Esophagus (tissue), 2 donors: ENCODE measurements at regions not wholly inside any gene's neighbourhood (a gene's known extent, or its start where the extent isn't known, plus 50 kb on each side); places are given as distances from the start of the nearest gene placed in this dataset.

ENCODE experiments used
- H3K27ac ChIP-seq, 2 donors: one replicate each; pipeline ENCODE4 v1.5.1; 2013; ENCODE audit warnings: low read depth in 2 of 2, mild to moderate bottlenecking in 2 of 2, inconsistent platforms in 1 of 2, low read length in 1 of 2, moderate library complexity in 1 of 2
- H3K27me3 ChIP-seq, 2 donors: one replicate each; pipeline ENCODE4 v1.6.1; 2013; ENCODE audit warnings: low read length in 2 of 2, control low read depth in 1 of 2, mild to moderate bottlenecking in 1 of 2; ENCODE audit not compliant: insufficient read depth in 2 of 2, control insufficient read depth in 1 of 2
- H3K36me3 ChIP-seq, 2 donors: one replicate each; pipeline ENCODE4 v1.6.1; 2013; ENCODE audit warnings: low read length in 1 of 2; ENCODE audit not compliant: control insufficient read depth in 2 of 2, insufficient read depth in 2 of 2
- H3K4me1 ChIP-seq, 2 donors: one replicate each; pipeline ENCODE4 v1.6.1; 2013; ENCODE audit warnings: low read length in 1 of 2; ENCODE audit not compliant: control insufficient read depth in 2 of 2, insufficient read depth in 2 of 2
- H3K4me3 ChIP-seq, 2 donors: one replicate each; pipeline ENCODE4 v1.5.1; 2013; ENCODE audit warnings: low read length in 2 of 2, mild to moderate bottlenecking in 2 of 2, low read depth in 1 of 2, moderate library complexity in 1 of 2
- H3K9me3 ChIP-seq, 2 donors: one replicate each; pipeline ENCODE4 v1.6.1; 2013; ENCODE audit warnings: mild to moderate bottlenecking in 2 of 2, low read depth in 1 of 2, low read length in 1 of 2, moderate library complexity in 1 of 2; ENCODE audit not compliant: control insufficient read depth in 2 of 2, insufficient read depth in 1 of 2
- WGBS, 2 donors: extraction: QIAGEN DNeasy Blood & Tissue Kit; methylation state at CpG; one replicate each; pipeline ENCODE4 v1.1.7; 2013; 5-methylcytosine and 5-hydroxymethylcytosine counted together
- donor health status: healthy with polysubstance abuse.
- donor health status: Bipolar disorder and iron deficiency.

DNA sequence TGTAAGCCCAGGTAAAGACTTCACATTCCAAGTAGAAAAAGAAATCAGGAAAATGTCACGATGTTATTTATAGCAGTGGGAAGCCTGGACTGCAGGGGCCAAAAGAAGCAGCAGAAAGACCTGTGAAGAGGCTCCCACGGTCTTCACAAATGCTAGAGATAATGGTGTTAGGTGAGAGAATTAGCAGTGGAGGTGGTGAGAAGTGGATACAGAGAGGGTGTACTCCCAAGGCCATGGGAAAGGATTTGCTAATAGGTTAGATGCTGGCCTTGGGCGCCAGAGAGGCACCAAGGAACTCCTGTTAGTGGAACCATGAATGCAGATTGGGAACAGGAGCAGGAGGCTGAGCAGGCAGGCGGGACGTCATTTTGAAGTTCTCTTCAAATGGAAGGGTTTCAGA, 386.1 kb downstream of the C12orf75 start:
- no peaks in the 10 kb centered on the region for H3K4me1 ChIP-seq
- no peaks in the 10 kb centered on the region for H3K27me3 ChIP-seq
- no peak overlapping the region for H3K27ac ChIP-seq
- H3K4me3 ChIP-seq, result no peak overlapping the region
- no peaks in the 10 kb centered on the region for H3K9me3 ChIP-seq
- 71 to 87% methylated on average over 5 of the region's 5 CpGs for WGBS, 2 donors
- no peaks in the 10 kb centered on the region for H3K36me3 ChIP-seq

DNA sequence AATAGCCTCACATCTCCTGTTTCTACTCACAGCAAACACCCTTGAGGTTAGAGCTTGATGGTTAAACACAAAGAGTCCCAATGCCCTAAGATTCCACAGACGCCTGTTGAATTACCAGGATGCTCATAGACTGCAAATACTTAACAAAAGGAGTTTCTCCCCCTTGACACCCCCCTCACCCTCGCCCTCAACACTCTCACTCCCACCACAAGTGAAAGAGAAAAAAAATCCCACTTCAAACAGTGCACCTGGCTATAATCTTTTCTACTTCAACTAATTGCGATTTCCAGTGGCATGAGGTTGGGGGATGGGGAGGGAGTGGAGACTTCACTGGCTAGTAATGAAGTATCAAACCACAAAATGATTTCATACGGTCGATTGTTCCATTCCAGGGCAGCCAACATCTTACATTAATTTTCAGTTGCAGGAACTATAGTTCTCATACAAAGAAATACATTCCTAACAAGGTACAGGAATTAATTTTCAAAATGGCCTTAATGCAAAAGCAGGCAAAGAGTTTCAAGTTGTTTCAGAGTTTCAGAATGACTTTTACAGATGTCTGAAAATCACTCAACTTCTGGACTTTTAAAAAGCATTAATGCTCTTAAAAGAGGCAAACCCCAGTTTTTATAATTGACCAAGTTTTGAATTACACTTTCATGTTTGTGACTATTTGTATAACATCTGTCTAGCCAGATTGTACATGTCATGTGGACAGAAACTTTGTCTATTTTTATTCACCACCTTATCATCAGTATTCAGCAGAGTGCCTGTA, 390.7 kb downstream of the C12orf75 start:
- Histone ChIP-seq H3K4me3 (no peak overlapping the region), H3K27me3 (no peaks in the 10 kb centered on the region), H3K4me1 (no peaks in the 10 kb centered on the region), H3K9me3 (no peaks in the 10 kb centered on the region), H3K27ac (no peak overlapping the region), H3K36me3 (no peaks in the 10 kb centered on the region)
- 59 to 72% methylated on average over 5 of the region's 5 CpGs for WGBS, 2 donors

DNA sequence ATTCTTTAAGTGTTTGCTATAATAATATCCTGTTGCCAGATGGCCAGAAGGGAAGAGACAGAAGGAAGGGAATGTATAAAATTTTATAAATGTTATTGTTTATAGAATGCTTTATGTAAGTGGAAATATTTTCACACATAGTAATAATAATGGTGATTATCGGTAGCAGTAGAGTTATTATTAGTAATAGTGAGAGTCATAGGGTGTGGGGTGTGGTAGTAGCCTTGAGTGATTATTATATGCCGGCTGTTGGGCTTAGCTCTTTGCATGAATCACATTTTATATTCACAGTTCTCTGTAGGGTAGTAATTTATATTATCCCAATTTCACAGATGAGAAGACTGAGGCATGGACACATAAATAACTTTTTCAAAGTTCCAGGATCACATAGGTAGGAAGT, 391.4 kb downstream of the C12orf75 start:
- no peaks in the 10 kb centered on the region for H3K4me1 ChIP-seq
- WGBS, 2 donors, result 47 to 59% methylated on average over 2 of the region's 2 CpGs

DNA sequence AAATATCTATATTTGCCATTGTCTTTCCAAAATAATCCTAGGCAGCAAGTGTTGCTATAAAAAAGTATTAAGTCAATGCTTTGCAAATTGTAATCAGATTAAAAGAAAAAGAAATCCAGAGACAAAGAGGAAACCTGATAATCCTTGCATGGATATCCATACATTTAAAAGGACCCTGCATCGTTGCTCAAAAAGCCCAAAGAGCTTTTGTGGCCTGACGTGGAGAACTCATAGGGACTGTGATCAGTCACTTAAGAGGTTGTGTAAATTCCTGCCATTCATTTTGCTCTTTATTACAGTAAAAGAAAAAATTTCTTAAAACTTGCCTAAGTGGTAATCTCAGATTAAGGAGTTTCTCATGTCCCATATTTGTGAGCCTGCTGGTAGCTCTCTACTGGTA, 392.6 kb downstream of the C12orf75 start:
- 84 to 90% methylated on average over 2 of the region's 2 CpGs for whole genome bisulfite sequencing, 2 donors
- Histone ChIP-seq H3K36me3 (no peaks in the 10 kb centered on the region), H3K27me3 (no peaks in the 10 kb centered on the region), H3K27ac (no peak overlapping the region), H3K4me3 (no peak overlapping the region), H3K9me3 (no peaks in the 10 kb centered on the region), H3K4me1 (no peaks in the 10 kb centered on the region)

More for the DNA sequence above, 391.4 kb downstream of the C12orf75 start:
- Histone ChIP-seq H3K36me3 (no peaks in the 10 kb centered on the region), H3K4me3 (no peak overlapping the region), H3K27ac (no peak overlapping the region), H3K27me3 (no peaks in the 10 kb centered on the region), H3K9me3 (no peaks in the 10 kb centered on the region)

DNA sequence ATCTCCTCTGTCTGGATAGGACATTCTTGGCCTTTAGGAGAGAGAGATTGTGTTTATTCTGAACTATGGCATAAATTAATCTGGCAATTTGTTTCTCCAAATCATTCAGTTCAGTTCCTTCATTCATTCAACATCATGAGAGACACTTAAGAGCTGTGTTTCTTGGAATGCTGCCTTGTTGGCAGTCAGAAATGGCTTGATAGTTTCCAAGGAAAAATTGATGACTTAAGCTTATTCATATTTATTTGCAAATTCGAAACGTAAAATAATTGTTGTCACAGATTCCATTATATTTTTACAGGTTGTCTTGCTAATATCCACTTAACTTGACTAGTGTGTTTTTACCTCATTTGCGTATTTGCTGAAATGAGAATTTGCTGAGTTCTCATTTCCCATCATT, 393.0 kb downstream of the C12orf75 start:
- H3K27me3 ChIP-seq, result no peaks in the 10 kb centered on the region

DNA sequence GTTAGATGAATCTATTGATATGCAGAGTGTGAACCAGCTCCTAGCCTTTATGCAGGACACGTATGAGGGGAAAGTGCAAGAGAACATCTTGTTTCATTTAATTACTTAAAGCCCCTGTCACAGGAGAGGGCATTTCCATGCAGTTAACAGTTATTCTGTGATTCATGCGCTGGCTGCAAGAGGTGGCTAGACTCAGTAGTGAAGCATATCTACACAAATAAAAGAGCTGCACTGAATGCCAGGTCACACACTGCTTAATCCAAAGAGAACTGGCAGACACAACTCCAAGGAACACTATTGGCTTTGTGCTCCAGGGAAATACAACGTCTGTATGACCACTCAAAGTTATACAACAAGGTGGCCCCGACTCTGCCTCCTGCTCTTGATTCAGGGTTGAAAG, 394.1 kb downstream of the C12orf75 start:
- H3K27me3 ChIP-seq, result no peaks in the 10 kb centered on the region
- H3K36me3 ChIP-seq, result no peaks in the 10 kb centered on the region
- H3K27ac ChIP-seq, result no peak overlapping the region
- H3K9me3 ChIP-seq, result no peaks in the 10 kb centered on the region
- H3K4me1 ChIP-seq, result no peaks in the 10 kb centered on the region
- H3K4me3 ChIP-seq, result no peak overlapping the region
- WGBS, 2 donors, result 39 to 41% methylated on average over 4 of the region's 4 CpGs

More for the DNA sequence above, 393.0 kb downstream of the C12orf75 start:
- H3K4me1 ChIP-seq, result no peaks in the 10 kb centered on the region
- WGBS, 2 donors, result 67 to 79% methylated on average over 3 of the region's 3 CpGs
- no peak overlapping the region for H3K4me3 ChIP-seq
- H3K9me3 ChIP-seq, result no peaks in the 10 kb centered on the region
- no peaks in the 10 kb centered on the region for H3K36me3 ChIP-seq
- H3K27ac ChIP-seq, result no peak overlapping the region

DNA sequence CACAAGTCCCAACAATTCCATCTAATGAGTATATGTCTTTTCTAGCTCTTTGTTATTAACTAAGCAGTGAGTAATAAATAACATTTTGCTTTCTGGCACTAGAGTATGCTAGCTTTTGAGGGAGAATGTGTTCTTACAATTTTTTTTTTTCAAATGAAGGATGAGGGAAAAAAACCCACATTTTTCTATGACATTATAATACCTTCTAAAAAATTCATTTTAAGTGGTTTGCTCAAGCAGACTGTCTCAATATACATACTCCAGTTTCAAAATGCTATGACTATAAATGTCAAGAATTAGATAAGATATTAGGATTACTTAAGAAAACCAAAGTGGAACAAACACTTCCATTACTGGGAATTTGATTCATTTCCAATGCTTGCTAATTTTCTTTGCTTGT, 394.6 kb downstream of the C12orf75 start:
- H3K4me3 ChIP-seq, result no peak overlapping the region
- no peaks in the 10 kb centered on the region for H3K27me3 ChIP-seq
- no peaks in the 10 kb centered on the region for H3K4me1 ChIP-seq
- no peak overlapping the region for H3K27ac ChIP-seq
- no peaks in the 10 kb centered on the region for H3K9me3 ChIP-seq
- H3K36me3 ChIP-seq, result no peaks in the 10 kb centered on the region

DNA sequence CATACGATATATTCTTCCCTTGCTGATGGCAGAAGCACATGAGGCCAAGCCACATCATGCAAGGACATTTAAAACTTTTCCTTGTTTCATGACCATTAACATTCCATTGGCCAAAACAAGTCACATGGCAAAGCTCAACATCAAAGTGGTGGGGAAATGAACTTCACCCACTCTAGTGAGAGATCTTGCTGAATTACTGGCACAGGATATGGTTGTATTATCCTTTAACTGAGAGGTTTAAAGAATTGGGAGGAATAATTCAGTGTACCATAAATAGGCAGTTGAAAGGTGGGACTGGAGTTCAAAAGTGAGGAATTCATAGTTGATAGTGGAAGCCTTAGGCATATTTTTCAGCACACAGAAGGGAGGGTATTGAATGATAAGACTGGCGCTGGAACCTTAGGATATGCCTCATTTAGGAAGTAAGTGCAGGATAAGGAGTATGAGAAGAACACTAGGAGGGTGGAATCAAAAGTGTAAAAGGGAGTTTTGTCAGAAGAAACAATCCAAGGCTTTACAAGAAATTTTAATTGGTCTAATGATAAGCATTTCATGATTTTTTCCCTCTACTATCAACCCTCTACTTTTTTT, 398.8 kb downstream of the C12orf75 start:
- no peak overlapping the region for H3K27ac ChIP-seq
- H3K9me3 ChIP-seq, result no peaks in the 10 kb centered on the region
- no peak overlapping the region for H3K4me3 ChIP-seq
- H3K4me1 ChIP-seq, result no peaks in the 10 kb centered on the region
- WGBS, 2 donors, result 49 to 67% methylated on average over 2 of the region's 2 CpGs
- peaks cover 0 to 2% of the 10 kb centered on the region in 2 donors for H3K36me3 ChIP-seq
- no peaks in the 10 kb centered on the region for H3K27me3 ChIP-seq

DNA sequence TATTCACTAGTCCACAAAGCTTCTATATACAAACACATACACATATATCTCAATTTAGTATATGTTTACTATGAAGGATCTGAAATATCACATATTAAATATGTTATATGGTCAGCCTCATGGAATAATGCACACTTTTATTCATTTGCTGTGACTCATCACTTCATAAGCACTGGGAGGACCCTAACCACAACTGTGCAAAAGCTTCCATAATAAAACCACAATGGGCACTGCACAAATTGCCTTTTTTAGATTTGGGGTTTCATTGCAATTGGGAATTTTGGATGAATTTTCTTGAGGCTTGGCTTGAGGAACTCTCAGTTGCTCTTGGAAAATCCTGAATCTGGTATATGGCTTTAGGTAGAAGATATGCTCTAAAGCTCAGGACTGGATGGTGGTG, 399.4 kb downstream of the C12orf75 start:
- no peak overlapping the region for H3K4me3 ChIP-seq
- H3K36me3 ChIP-seq, result peaks cover 0 to 2% of the 10 kb centered on the region in 2 donors
- no peaks in the 10 kb centered on the region for H3K27me3 ChIP-seq

DNA sequence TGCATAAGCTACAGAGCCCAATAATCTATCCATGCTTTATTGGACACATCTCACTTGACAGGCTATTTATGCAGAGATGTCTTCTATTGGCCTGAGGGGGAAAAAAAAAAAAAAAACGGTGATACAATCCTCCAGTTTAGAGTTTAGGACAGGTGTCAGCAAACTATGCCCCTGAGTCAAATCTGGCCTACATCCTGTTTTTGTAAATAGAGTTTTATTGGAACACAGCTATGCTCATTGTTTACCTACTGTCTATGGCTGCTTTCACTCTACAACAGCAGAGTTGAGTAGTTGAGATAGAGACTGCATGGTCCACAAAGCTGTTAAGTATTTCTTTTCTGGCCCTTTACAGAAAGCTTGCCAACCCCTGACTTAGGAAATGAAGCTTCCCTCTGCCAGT, 403.1 kb downstream of the C12orf75 start:
- no peaks in the 10 kb centered on the region for H3K9me3 ChIP-seq
- no peaks in the 10 kb centered on the region for H3K27me3 ChIP-seq
- no peaks in the 10 kb centered on the region for H3K4me1 ChIP-seq
- 24 to 33% methylated on average over 1 of the region's 1 CpG for WGBS, 2 donors
- H3K27ac ChIP-seq, result no peak overlapping the region
- H3K4me3 ChIP-seq, result no peak overlapping the region
- H3K36me3 ChIP-seq, result peaks cover 0 to 2% of the 10 kb centered on the region in 2 donors

More for the DNA sequence above, 399.4 kb downstream of the C12orf75 start:
- H3K9me3 ChIP-seq, result no peaks in the 10 kb centered on the region
- no peaks in the 10 kb centered on the region for H3K4me1 ChIP-seq
- no peak overlapping the region for H3K27ac ChIP-seq
